HG03135 (cell line): ENCODE measurements at regions not wholly inside any gene's neighbourhood (a gene's known extent, or its start where the extent isn't known, plus 50 kb on each side); places are given as distances from the start of the nearest gene placed in this dataset.

Source experiments
- ATAC-seq: cut with Tn5 transposase; IDR thresholded peaks from one replicate; pipeline ENCODE4 v1.9.1; 2021; ENCODE audit warnings: mild to moderate bottlenecking, moderate library complexity; ENCODE audit not compliant: unreplicated experiment

GRCh38 chr6:144745439-144745838 lies 460.3 kb downstream of the UTRN start:
- ATAC-seq, result no peak

GRCh38 chr6:144746902-144747469 lies 461.9 kb downstream of the UTRN start:
- ATAC-seq, result no peak

GRCh38 chr6:144749263-144749662 lies 464.1 kb downstream of the UTRN start:
- ATAC-seq, result no peak

- ATAC-seq, result peak; percentile 93
Observed at GRCh38 chr6:144753023-144753705, 468.0 kb downstream of the UTRN start.

- ATAC-seq, result no peak
Observed at GRCh38 chr6:144756469-144756868, 471.3 kb downstream of the UTRN start.

- no peak for ATAC-seq
Observed at GRCh38 chr6:144757299-144757698, 472.2 kb downstream of the UTRN start.

- ATAC-seq, result no peak
Observed at GRCh38 chr6:144757730-144758129, 472.6 kb downstream of the UTRN start.

- no peak for ATAC-seq
Observed at GRCh38 chr6:144758602-144759001, 473.5 kb downstream of the UTRN start.

GRCh38 chr6:144762469-144762868 lies 477.3 kb downstream of the UTRN start:
- no peak for ATAC-seq

- no peak for ATAC-seq
Observed at GRCh38 chr6:144767051-144767450, 481.9 kb downstream of the UTRN start.

- ATAC-seq, result no peak
Observed at GRCh38 chr6:144768551-144769075, 483.5 kb downstream of the UTRN start.

- ATAC-seq, result no peak
Observed at GRCh38 chr6:144769142-144769541, 484.0 kb downstream of the UTRN start.

- no peak for ATAC-seq
Observed at GRCh38 chr6:144776031-144776819, 491.1 kb downstream of the UTRN start.

GRCh38 chr6:144777249-144777648 lies 492.1 kb downstream of the UTRN start:
- ATAC-seq, result no peak

GRCh38 chr6:144778056-144778455 lies 492.9 kb downstream of the UTRN start:
- ATAC-seq, result no peak

GRCh38 chr6:144778773-144779492 lies 493.8 kb downstream of the UTRN start:
- ATAC-seq, result no peak

- ATAC-seq, result no peak
Observed at GRCh38 chr6:144781836-144782235, 496.7 kb downstream of the UTRN start.

- ATAC-seq, result no peak
Observed at GRCh38 chr6:144782634-144783033, 497.5 kb downstream of the UTRN start.

- no peak for ATAC-seq
Observed at GRCh38 chr6:144785056-144785455, 499.9 kb downstream of the UTRN start.

- no peak for ATAC-seq
Observed at GRCh38 chr6:144786825-144787224, 501.7 kb downstream of the UTRN start.

- ATAC-seq, result no peak
Observed at GRCh38 chr6:144793744-144794143, 508.6 kb downstream of the UTRN start.
